ENCODE measurements at regions not wholly inside any gene's neighbourhood (a gene's known extent, or its start where the extent isn't known, plus 50 kb on each side); places are given as distances from the start of the nearest gene placed in this dataset.

DNA sequence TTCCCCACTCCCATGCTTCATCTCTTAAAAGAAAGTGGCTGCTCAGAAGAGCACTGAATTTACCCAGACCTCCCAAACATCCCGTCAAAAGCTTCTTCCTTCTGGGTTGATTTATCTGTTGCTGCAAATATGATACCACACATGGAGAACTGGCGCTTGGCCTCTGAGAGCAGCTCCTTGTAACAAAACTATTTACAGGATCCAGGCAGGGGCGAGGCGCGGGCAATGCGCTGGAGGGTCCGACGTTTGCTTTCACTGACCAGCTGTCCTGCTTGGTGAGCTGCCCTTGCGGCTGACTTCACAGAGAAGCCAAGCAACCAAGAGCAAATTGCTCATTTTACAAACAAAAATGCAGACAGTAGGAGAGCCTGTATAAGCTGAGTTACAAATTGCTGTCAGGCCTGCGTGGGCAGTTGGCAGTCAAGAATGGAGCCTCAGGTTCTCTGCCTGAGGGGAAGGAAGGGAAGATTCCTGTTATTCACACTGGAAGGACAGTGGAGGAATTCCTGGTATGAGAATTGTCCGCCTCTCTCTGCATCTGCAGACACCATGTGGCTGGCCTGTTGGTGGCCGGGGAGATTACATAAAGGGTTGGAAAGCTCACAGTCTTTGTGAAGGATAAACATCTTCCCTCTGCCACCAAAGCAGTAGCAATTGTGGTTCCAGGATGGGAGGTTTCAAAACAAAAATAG, 192.2 kb upstream of the LEF1 start:
- no peak for DNase-seq

GRCh38 chr4:108359986-108360681, 191.4 kb upstream of the LEF1 start:
- no peak for DNase-seq

DNA sequence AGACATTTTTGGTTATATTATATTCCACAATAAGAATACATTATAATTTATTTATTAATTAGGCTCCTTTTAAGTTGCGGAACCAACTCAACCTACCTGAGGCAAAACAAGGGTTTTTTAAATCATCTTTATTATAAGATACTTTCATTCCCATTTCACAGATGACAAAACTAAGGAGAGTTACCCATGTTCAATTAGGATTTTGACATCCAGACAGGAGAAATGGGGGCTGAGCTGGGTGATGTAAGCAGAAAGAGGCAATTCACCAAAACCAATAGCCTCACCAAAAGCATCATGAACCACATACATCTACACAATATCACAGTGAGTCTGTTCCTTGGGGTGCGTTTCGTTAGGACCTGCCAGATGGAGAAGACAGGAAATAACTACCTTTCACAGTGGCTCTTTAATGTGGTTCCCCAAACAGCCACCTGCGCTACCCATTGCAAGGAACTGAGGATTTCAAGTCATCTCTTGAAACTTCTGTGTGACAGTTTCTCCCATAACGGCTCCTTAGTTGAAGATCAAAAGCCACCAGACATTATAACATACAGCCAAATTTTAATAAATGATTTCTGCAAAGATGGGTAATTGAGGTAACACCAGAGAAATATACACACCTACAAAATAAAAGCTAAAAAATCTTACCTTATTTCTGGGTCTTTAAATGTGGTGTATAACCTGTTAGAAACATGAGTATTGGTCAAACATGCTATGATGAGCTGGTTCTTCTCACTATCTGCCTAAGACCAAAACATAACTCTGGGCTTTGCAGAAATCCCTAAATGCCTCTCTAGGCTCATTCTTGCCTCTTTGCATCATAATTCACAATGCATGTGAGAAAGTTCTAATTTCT, 190.6 kb upstream of the LEF1 start:
- DNase-seq: no peak

GRCh38 chr4:108355902-108356535, 187.3 kb upstream of the LEF1 start:
- no peak for DNase-seq

- no peak for DNase-seq
These were observed 186.6 kb upstream of the LEF1 start for GRCh38 chr4:108355186-108355901.

DNA sequence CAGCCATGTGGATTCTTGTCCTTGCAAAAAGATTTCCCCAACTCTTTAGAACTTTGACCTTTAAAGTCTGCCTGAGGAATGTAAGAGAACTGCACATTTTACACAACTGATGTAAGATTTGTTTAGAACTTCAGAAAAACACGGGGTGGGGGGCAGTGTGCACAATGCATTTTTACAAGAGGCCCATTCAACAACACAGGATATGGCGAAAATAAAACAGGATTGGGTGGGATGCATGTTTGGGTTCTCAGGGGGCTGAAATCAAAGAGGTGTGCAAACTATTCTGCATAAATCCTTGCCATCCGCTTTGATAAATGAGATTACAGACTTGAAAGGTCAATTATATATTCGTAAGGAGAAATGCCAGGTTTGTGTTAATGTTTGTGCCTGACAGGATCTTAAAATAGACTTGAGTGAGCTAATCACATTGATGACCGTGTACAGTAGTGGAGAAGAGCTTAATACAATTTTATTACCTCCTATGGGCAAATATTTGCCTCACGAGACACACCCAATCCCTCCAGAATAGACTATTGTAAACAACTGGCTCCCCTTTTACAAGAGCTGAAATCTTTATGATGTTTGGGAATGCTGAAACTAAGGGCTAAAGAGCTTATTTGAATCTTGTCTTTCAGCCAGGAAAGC, 184.1 kb upstream of the LEF1 start:
- no peak for DNase-seq

DNA sequence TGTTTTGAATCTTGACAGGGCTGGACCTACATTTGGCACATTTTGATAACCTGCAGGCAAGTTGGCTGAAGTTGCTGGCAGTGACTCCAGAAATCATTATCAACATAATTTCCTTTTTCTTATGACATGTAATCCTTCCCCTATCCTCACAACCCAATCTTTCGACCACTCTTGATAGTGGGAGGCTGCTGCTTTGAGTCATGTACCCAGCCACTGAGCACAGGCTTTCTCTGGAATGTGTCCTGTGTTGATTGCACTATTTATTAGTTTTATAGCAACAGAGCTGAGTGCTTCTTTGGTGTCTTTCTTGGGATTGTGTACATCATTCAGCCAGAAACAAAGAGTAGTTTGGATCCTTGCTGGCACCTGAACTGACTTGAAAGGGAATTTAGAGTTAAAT, 183.1 kb upstream of the LEF1 start:
- no peak for DNase-seq

DNA sequence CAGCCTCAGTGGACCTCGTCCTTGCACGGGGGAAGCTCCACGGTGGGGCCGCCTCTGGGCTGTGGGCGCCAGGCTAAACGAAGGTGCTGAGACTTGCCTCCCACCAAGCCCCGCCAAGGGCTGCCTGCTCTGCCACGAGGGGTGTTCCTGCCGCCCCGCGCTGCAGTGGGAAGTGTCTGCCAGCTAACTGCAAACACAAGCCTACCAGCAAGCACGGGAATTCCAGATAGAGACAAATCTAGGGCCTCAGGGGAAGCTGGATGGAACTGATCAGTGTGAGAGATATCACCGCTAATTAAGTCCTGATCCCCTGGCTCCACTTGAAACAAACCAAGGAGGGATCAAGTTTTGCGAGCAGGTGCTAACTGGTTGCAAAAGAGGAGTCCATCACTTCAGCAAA, 181.6 kb upstream of the LEF1 start:
- DNase-seq: no peak

- DNase-seq: no peak
These were observed 178.1 kb upstream of the LEF1 start for GRCh38 chr4:108346818-108347210.

GRCh38 chr4:108345862-108346817, 177.4 kb upstream of the LEF1 start:
- no peak for DNase-seq

DNA sequence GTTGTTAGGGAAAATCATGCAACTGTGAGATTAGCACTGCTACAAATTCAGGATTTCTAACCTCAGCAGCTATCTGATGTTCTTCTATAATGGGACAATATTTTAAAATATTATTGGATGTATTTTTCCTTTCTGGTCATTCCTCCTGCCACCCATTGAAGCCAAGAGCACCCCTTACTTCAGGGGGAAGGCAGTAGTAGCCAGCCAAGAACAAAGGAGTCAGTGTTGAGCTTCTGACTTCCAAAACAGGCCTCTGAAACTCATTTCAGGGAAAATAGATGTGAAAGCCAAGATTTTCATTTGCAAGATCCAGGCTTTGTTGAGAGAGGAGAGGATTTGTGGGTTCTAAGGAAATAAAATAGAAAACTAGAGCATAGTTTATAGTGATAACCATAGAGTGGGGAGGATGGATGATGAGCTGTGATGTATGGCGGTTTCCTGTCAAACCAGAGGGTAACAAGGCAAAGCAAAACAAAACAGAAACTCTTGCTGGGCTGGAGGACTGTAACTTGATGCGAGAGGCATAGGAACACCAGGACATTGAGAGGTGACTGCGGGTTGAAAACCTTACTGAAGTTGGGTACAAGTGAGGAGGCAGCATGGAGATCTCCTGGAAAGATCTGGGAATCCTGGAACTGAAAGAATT, 173.7 kb upstream of the LEF1 start:
- no peak for DNase-seq

GRCh38 chr4:108337923-108338322, 169.2 kb upstream of the LEF1 start:
- DNase-seq: no peak

- no peak for DNase-seq
These were observed 167.3 kb upstream of the LEF1 start for GRCh38 chr4:108336076-108336475.

GRCh38 chr4:108335081-108335480, 166.3 kb upstream of the LEF1 start:
- DNase-seq: no peak

DNA sequence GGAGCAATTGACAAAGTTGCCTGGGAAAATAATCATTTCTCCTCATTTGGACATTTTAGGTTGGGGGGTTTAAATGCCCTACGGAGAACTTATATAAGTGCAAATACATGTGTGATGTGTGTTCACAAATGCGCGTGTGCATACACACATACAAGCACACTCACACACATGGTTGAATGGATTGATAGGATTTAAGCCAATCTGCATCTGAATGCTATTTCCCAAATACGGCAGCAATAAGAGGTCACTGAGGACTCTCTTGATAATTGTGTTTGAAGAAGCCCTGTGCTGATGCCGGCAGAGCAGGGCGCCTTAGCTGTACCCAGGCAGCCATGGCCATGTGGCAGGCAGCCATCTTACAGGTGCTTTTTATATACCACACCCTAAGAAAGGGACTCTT, 165.3 kb upstream of the LEF1 start:
- no peak for DNase-seq

GRCh38 chr4:108333353-108333942, 164.7 kb upstream of the LEF1 start:
- no peak for DNase-seq

- no peak for DNase-seq
These were observed 163.3 kb upstream of the LEF1 start for GRCh38 chr4:108331905-108332632.

DNA sequence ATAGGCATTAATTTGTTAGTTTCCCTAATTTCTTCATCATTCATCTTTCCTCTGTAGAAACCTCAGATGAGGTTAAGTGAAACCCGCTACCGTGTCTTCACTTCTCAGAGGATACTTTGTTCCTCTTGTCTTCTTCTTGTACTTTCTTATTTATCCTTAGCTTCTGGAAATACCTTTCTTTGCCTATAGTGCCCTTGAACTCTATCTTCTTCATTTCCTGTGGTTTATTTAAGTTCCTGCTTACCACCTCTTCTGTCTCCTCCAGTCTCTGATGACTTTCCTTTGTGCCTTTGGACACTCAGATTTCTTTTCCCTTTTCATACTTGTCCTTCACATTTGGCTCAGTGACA, 159.6 kb upstream of the LEF1 start:
- DNase-seq: no peak

- no peak for DNase-seq
These were observed 159.1 kb upstream of the LEF1 start for GRCh38 chr4:108327642-108328382.

All from midbrain (tissue), 1 donor.